Fibroblast of skin of abdomen (primary cell): ENCODE measurements at regions not wholly inside any gene's neighbourhood (a gene's known extent, or its start where the extent isn't known, plus 50 kb on each side); places are given as distances from the start of the nearest gene placed in this dataset.
A peak's percentile ranks its signal among the peaks of the same experiment; 100 is the strongest.
"Not testable (repeated sequence)": the region's sequence is repeated elsewhere in the genome, so short reads cannot be mapped to it uniquely, and the experiment has no call there.

Experiments used
- DNase-seq: peaks from one replicate; pipeline ENCODE4 v3.0.0-alpha.2; 2013

GRCh38 chr10:35263827-35264226, 72.5 kb upstream of the CCNY start:
- DNase-seq, result not testable (repeated sequence)

- not testable (repeated sequence) for DNase-seq
These were observed 71.7 kb upstream of the CCNY start for GRCh38 chr10:35264636-35265035.

- no peak for DNase-seq
These were observed 70.9 kb upstream of the CCNY start for GRCh38 chr10:35265435-35265834.

- no peak for DNase-seq
These were observed 68.0 kb upstream of the CCNY start for GRCh38 chr10:35268323-35268722.

- peak; percentile 30 for DNase-seq
These were observed 67.5 kb upstream of the CCNY start for GRCh38 chr10:35268791-35269257.

GRCh38 chr10:35270100-35270499, 66.2 kb upstream of the CCNY start:
- DNase-seq, result no peak

GRCh38 chr10:35271086-35271858, 65.0 kb upstream of the CCNY start:
- no peak for DNase-seq

- not testable (repeated sequence) for DNase-seq
These were observed 64.5 kb upstream of the CCNY start for GRCh38 chr10:35271859-35272165.

GRCh38 chr10:35272401-35272800, 63.9 kb upstream of the CCNY start:
- DNase-seq, result not testable (repeated sequence)

- DNase-seq, result not testable (repeated sequence)
These were observed 62.3 kb upstream of the CCNY start for GRCh38 chr10:35273994-35274393.

GRCh38 chr10:35274498-35275060, 61.7 kb upstream of the CCNY start:
- no peak for DNase-seq

- DNase-seq, result no peak
These were observed 59.4 kb upstream of the CCNY start for GRCh38 chr10:35276889-35277288.

GRCh38 chr10:35280246-35280645, 56.1 kb upstream of the CCNY start:
- not testable (repeated sequence) for DNase-seq
